ENCODE measurements at regions not wholly inside any gene's neighbourhood (a gene's known extent, or its start where the extent isn't known, plus 50 kb on each side); places are given as distances from the start of the nearest gene placed in this dataset.
"Not testable (repeated sequence)": the region's sequence is repeated elsewhere in the genome, so short reads cannot be mapped to it uniquely, and the experiment has no call there.

- DNase-seq, result no peak
Observed at GRCh38 chr4:111989817-111990216, 155.4 kb upstream of the FAM241A start.

DNA sequence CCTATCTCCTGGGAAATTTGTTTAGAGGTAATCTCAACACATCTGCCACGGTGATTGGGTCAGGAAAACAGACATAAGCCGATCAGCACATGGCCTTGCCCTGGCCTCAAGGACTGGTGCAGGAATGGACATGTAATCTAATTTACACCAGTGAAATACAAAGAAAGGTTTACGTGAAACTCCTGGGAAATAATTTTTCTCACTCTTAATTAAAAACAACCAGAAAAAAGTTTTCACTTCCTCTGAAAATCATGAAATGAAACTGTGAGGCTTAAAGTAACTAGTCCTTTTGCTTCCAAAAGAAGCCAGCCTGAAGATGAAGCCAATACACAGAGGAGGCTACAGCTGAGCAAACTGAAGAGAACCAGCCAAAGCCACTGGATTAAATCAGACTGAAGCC is 154.1 kb upstream of the FAM241A start:
- no peak for DNase-seq

DNA sequence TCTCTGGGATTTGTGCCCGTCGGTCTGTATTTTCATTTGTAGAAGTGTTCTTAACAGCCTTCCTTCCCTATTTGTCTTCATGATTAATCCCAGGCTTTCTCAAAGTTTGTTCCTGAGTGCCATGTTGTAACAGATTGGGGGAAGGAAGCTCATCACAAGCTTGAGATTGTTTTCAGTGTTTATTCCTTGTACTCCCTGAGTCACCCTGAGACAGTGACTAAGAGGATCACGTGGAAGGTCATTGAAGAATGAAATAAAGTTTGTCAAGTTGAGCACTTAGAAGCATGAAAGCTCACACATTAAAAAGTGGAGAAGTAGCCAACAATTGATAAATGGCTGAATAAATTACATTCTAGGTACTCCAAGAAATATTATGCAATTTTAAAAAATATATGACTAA is 153.5 kb upstream of the FAM241A start:
- no peak for DNase-seq

DNA sequence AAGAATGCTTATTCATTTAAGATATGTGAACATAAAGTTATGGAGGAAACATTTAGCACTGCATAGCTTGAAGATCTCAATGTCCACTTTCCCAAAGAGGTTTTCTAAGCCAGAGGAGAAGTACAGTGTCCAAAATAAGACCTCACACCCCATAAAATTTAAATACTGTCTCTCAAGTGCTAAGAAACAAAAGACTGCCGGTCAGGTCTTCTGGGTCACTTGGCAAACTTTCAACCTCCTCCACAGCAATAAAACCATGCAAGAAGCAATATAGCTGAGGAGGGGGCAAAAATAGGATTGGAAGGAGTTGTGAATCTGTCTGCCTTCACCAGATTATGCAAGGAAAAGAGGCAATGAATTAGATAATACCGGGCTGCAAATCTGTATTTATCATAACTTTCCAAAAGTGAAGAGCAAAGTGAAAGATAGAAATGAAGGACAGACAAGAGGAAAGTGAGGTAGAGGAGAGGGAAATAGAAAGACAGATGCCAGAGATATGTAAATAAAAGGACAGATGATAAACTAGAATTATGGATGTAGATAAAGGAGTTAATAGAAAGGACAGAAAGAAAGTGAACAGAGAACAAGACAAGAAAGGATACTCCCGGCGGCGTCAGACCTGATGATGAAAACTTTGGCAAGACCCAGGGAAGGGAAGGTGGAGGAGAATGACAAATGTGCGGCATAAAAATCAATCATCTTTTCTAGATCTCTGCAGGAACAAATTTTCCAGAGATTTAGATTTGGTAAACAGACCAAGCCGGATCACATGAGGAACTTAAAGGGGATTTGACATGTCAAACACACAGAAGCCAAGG is 152.7 kb upstream of the FAM241A start:
- no peak for DNase-seq

DNA sequence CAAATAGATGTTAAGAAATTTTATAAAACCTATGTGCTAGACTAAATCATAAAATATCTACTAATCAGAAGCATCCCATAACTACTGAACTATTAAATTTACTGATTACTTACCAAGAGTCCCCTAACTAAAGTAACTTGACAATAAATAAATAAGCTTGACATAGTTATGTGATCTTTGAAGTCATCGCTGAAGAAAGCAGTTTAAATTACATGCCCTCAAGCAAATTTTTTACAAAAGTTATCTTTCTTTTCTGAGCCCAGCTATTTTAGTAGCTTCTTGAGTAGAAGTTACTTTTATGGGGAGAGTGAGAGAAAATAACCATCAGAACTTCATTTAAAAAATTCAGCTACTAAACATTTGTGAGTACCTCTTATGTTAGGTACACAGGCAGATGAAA is 150.9 kb upstream of the FAM241A start:
- DNase-seq, result no peak

- DNase-seq, result no peak
Observed at GRCh38 chr4:111997785-111998184, 147.5 kb upstream of the FAM241A start.

DNA sequence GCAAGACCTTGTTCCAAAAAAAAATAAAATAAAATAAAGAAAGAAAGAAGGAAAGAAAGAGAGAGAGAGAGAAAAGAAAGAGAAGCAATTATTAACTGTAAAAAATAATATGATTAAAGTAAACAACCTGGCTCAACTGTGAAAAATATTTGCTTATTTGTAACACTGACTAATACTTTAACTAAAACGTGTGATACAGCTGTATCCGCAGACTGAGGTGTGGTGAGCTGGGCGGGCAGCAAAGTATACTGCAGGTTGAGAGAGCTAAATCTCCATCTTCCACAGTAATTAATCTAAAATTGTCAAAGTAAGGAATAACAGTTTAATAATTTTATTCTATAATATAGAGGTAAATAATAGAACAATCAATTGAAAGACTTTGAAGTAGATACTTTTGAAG is 145.5 kb upstream of the FAM241A start:
- no peak for DNase-seq

GRCh38 chr4:112001041-112001440 is 144.2 kb upstream of the FAM241A start:
- no peak for DNase-seq

- no peak for DNase-seq
Observed at GRCh38 chr4:112002248-112002661, 143.0 kb upstream of the FAM241A start.

DNA sequence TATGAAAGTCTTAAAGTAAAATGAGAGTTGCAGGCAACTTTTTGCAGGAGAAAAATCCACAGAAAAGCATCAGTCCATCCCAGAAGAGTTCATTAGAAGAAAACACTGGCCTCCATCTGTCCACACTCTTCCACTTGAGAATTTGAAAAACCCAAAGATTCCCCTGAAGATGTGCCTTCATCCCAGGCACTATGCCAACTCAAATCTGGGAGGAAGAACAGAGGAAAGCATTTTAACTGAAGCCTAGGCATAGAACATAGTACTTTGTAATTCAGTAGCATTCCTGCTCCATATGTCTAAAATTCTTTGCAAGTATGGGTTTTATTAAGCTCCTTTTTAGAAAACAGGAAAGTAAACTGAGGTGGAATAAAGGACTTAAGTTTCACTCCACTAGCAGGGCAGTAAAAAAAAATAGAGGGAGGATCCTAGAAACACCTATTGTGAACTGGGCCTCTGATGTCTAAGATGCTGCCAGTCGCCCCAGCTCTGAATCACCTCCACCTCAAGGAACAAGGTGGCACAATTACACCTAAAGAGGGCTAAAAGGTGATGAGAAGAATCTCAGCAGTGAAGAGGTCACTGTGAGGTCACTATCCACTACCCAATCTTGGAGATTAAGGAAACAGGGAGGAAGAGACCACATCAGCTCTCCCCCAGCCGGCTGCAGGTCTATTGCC is 141.9 kb upstream of the FAM241A start:
- no peak for DNase-seq

DNA sequence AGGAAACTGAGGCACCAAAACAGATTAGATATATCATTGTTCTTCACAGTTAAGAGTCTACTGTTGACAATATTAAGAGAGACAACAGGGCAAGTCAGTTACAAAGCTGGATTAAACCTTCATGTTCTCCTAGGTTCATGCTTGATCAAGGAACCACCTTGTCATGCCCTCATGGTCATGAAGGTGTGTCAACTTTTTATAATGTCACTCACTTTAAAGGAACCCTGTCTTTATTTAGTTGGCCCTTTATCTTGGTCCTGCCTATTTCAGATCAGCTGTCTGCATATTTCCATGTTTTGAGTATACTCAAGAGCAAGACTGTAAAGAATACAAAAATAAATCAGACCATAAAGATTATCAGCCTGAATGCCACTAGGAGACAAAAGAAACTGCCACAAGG is 140.2 kb upstream of the FAM241A start:
- DNase-seq, result no peak

DNA sequence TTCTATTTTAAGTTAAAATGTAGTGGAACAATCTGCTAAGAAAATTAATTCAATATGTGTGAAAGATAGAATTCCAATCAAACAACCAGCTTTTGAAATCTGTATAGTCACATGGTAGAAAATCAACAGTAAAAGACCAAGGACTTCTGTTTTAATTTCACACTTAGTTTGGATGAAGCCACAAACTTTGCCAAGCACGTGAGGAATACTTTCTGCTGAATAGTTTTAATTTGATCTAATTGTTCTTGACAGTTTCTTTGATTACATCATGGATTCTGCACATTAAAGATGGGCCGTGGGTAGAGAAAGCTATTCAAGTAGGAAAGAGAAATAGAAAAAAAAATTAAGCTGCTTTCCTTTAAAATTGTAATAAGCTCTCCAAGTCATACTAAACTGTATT is 137.9 kb upstream of the FAM241A start:
- no peak for DNase-seq

DNA sequence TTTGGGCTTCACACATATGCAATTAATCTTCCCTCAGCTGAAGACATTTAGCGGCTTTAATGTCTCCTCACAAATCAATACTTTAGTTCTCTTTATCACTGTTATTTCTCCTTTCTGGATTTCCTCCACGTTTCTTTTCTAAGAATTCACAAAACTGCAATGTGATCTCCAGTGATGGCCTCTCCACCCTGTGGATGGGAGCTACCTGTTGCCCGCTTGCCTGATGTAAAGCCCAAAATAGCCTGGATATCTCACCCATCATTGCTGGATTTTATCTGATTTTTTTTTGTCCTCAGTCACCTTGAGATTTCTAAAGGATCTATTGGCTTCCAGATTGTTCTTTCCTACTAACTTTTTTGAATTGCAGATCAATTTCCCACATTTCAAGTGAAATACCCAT is 129.3 kb upstream of the FAM241A start:
- DNase-seq, result no peak

DNA sequence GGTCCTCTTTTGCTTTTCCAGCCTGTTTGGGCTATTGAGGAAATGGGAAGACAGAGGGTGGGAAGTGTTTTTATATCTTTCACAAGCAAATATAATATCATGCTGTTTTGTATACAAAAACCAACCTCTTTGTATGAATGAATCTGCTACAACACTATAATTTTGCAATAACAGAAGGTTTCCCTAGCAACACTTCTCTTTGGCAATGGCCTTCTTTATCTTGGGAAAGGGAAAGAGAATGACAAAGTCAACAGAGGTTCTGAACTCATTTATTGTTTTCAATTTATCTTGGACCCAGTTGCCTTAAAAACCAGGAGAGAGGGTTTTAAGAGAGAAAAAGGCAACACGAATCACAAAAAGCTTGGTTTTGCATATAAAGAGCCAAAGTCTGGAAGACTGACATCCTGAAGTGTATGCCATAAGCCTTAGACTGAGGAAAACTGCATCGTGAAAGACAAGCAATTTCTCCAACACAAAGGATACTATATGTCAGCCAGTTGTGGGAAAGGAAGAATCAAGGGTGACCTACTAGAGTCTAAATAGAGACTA is 121.8 kb upstream of the FAM241A start:
- DNase-seq, result no peak

DNA sequence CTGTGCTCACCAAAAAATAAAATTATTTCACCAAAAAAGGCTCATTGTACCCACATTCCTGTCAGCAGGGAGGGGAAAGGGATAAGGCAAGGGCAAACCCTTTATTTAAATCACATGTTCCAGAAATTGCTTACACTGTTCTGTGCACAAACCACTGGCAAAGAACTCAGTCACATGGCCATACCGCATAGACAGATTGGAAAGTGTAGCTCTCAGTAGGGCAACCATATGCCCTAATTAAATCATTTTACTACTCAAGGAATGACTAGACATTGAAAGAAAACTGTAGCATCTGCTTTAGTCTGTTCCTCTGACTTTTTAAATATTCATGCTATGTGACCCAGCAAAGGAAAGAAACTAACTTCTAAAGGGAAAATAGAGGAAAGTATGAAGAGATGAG is 119.2 kb upstream of the FAM241A start:
- DNase-seq, result no peak

DNA sequence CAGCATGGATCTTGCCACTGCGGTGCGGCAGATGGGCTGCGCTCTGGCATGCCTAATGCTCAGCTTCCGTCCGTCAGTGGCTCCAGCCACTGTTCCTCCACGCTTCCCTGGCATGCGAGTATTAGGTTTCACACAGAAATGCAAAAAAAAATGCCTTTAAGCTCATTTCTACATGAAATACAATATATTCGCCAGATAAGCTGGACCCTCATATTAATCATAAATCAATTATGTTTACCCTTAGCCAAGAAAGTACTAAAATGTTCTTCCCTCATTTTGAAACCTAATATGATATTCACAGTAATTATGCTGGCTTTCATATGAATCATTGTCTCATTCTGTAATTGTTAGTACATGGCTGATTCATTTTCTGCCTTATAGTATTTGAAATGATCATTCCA is 115.5 kb upstream of the FAM241A start:
- DNase-seq, result no peak

DNA sequence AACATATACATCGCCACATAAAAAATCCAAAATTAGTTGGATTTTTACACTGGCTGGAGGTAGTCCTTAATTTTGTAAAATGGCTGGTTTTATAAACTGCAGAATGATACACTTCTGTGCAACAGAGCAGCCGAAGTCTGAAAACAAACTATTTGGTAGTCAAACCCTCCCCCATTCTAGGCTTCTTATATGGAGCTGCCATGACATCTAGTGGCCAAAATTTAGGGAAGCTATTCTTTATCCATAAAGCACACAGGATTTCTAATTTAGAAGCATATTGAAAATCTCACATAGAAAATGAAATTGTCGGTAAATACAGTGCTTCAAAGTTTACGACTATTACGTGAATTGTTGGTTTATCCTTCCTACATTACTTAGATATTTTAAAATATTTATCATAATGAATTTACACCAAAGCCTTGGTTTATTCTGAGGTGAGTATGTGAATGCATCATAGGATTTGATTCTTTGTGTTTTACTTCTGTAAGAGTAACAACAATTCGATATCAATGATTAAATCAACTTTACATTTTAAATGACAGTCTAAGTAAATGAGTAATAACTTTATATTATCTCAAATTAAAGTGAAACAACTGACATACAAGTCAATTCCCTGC is 113.4 kb upstream of the FAM241A start:
- DNase-seq, result peak; percentile 8

DNA sequence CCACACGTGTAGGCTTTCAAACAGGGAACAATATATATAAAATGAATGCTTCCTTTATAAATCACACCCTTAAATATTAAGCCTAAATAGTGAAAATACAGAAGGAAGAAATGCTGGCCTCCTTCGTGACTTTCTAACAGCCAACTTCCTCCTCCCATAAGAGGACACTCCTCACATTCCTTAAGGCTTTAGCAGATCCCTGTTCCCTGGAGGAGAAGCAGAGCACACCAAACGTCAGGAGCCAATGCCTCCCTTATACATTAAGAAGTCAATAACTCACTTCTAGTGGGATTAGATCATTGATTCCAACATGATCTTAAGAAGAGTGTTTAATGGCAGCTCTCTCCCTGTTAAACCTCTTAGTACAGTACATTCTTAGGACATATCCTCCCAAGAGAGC is 108.4 kb upstream of the FAM241A start:
- no peak for DNase-seq

DNA sequence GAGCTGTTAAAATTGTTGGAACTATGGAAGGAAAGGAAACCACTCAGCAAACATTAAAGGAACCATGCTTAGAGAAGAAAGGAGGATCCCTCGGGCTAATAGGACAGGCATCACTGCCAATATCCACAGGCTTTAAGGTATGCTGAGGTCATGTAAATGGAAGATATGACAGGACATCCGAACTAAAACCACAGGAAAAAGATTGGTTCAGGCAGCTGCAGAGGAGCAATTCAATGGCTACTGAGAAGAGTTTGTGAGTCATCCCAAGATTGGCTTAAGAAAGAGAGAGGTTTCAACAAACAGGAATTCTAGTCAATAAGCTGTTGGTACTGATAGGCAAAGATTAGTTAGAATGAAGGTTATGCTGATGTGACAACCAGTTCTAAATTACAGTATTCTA is 106.4 kb upstream of the FAM241A start:
- DNase-seq, result no peak

DNA sequence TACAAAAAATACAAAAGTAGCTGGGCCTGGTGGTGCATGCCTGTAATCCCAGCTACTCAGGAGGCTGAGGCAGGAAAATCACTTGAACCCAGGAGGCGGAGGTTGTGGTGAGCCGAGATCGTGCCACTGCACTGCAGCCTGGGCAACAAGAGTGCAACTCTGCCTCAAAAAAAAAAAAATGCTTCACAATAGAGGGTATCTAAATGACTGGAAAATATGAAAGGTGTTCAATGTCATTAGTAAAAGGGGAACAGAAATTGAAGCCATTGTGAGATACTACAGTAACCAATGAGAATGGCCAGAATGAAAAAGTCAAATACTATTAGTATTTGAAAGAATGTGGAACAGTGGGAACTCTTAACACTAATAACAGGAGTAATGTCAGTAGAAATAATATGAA is 96.1 kb upstream of the FAM241A start:
- DNase-seq, result not testable (repeated sequence)

- no peak for DNase-seq
Observed at GRCh38 chr4:112053825-112054350, 91.4 kb upstream of the FAM241A start.

DNA sequence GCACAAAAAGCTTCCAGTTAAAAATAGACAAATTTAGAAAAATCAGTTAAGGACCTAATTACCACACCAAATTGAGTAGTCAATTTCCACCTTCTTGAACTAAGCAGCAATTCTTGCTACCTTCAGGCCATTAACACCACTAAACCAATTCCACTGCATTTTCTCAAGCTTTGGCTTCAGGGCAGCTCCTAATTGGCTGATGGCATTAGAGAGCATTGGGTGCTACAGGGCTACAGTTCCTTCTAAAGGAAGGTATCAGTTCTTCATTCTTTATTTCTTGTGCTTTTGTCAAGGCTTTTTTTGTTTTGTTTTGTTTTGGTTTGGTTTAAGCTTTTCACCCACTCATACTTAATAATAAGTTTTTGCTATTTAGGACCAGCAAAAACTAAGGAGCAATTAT is 90.2 kb upstream of the FAM241A start:
- DNase-seq, result no peak

GRCh38 chr4:112057470-112057869 is 87.8 kb upstream of the FAM241A start:
- no peak for DNase-seq

- DNase-seq, result no peak
Observed at GRCh38 chr4:112058433-112058832, 86.8 kb upstream of the FAM241A start.
